ENCODE measurements at regions not wholly inside any gene's neighbourhood (a gene's known extent, or its start where the extent isn't known, plus 50 kb on each side); places are given as distances from the start of the nearest gene placed in this dataset.
A peak's percentile ranks its signal among the peaks of the same experiment; 100 is the strongest.
"Not testable (repeated sequence)": the region's sequence is repeated elsewhere in the genome, so short reads cannot be mapped to it uniquely, and the experiment has no call there.

DNA sequence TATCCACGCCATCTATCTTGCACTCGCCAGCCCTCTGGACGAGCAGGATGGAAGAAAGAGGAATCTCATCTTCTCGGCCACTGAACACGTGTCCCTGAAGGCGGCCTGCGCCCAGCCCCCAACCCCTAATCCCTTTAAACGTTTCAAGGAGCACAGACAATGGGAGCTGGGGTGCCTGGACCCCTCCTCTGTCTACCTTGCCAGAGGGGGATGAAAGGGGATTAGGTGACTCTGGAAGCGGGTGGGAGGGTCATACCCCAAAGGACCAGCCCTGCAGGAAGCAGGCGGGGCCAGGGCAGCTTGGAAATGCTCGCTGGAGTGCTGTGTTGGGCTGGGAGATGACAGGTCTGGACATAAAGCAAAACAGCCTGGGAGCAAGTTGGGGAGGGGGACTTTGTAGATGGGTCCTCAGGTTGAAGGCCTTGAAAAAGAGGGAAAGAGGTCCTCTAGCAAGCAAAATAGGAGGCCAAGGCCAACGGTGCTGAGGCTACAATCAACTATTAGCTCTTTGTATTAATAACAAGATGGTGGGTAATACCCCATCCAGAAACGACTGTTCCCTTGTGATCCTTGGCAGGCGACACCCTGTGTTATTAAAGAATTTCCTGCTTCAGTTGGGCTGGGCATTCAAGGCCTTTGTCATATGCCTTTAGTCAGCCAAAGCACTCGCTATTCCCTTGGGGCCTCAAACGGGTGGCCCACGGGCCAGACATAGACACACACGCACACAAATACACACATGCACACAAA lies 126.5 kb upstream of the UNC5B start:
- H3K4me3 ChIP-seq (ENCODE audit: low read length in 3 of 3): no peak overlapping the region
- H3K4me1 ChIP-seq (ENCODE audit: control insufficient read depth in 3 of 3, insufficient read depth in 3 of 3, low read length in 3 of 3): no peaks in the 10 kb centered on the region

DNA sequence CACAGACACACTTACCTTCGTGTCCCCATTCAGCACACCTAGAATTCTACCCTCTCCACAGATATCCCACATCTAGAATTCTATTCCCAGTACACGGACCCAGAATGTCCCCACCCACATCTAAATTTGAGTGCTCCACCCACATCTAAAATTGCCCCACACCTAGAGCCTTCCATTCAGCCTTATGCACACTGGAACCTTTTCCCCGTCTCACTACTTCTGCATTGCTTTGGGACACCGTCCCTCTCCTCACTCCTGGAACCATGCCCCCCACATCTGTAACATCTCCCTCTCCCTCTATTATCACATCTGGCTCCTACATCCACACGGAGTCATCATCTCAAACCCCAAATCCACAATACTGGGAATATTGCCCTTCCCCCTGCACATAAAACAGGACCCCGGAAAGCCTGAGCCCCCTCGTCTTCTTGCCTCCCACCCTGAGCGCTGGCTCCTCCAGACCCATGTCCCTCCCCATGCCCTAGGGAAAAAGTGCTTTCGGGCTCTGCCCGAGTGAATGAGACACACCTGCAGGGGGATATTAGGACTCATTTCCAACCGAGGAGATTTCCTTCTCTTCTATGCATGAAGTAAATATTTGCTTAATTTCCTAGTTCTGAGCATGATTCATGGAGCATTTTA lies 125.8 kb upstream of the UNC5B start:
- Histone ChIP-seq H3K4me1 (ENCODE audit: control insufficient read depth in 3 of 3, insufficient read depth in 3 of 3, low read length in 3 of 3) (no peaks in the 10 kb centered on the region), H3K9me3 (ENCODE audit: control insufficient read depth in 3 of 3, low read length in 3 of 3) (no peaks in the 10 kb centered on the region), H3K36me3 (ENCODE audit: control insufficient read depth in 3 of 3, insufficient read depth in 3 of 3, low read length in 3 of 3) (no peaks in the 10 kb centered on the region), H3K27me3 (ENCODE audit: control insufficient read depth in 3 of 3, insufficient read depth in 3 of 3, low read length in 3 of 3) (no peaks in the 10 kb centered on the region), H3K27ac (ENCODE audit: low read depth, low read length) (no peak overlapping the region), H3K4me3 (ENCODE audit: low read length in 3 of 3) (no peak overlapping the region), H3K9ac (ENCODE audit: low read depth in 1 of 3, low read length in 3 of 3) (no peak overlapping the region)

More for the DNA sequence above, 126.5 kb upstream of the UNC5B start:
- H3K27me3 ChIP-seq (ENCODE audit: control insufficient read depth in 3 of 3, insufficient read depth in 3 of 3, low read length in 3 of 3): no peaks in the 10 kb centered on the region
- no peak overlapping the region for H3K27ac ChIP-seq (ENCODE audit: low read depth, low read length)
- no peaks in the 10 kb centered on the region for H3K9me3 ChIP-seq (ENCODE audit: control insufficient read depth in 3 of 3, low read length in 3 of 3)
- no peak overlapping the region for H3K9ac ChIP-seq (ENCODE audit: low read depth in 1 of 3, low read length in 3 of 3)
- no peaks in the 10 kb centered on the region for H3K36me3 ChIP-seq (ENCODE audit: control insufficient read depth in 3 of 3, insufficient read depth in 3 of 3, low read length in 3 of 3)

- H3K4me1 ChIP-seq (ENCODE audit: control insufficient read depth in 3 of 3, insufficient read depth in 3 of 3, low read length in 3 of 3): peaks cover 1 to 8% (median 8%) of the 10 kb centered on the region in 3 donors
- H3K9ac ChIP-seq (ENCODE audit: low read depth in 1 of 3, low read length in 3 of 3): no peak overlapping the region
Observed at GRCh38 chr10:71087622-71088021, 124.7 kb upstream of the UNC5B start.

GRCh38 chr10:71088054-71088453 lies 124.3 kb upstream of the UNC5B start:
- Histone ChIP-seq H3K9me3 (ENCODE audit: control insufficient read depth in 3 of 3, low read length in 3 of 3) (no peaks in the 10 kb centered on the region), H3K36me3 (ENCODE audit: control insufficient read depth in 3 of 3, insufficient read depth in 3 of 3, low read length in 3 of 3) (no peaks in the 10 kb centered on the region), H3K27ac (ENCODE audit: low read depth, low read length) (no peak overlapping the region), H3K4me3 (ENCODE audit: low read length in 3 of 3) (no peak overlapping the region), H3K9ac (ENCODE audit: low read depth in 1 of 3, low read length in 3 of 3) (no peak overlapping the region), H3K27me3 (ENCODE audit: control insufficient read depth in 3 of 3, insufficient read depth in 3 of 3, low read length in 3 of 3) (no peaks in the 10 kb centered on the region), H3K4me1 (ENCODE audit: control insufficient read depth in 3 of 3, insufficient read depth in 3 of 3, low read length in 3 of 3) (peaks cover 5 to 12% (median 12%) of the 10 kb centered on the region in 3 donors)

More at GRCh38 chr10:71087622-71088021, 124.7 kb upstream of the UNC5B start:
- H3K9me3 ChIP-seq (ENCODE audit: control insufficient read depth in 3 of 3, low read length in 3 of 3): no peaks in the 10 kb centered on the region
- H3K27ac ChIP-seq (ENCODE audit: low read depth, low read length): no peak overlapping the region
- no peaks in the 10 kb centered on the region for H3K27me3 ChIP-seq (ENCODE audit: control insufficient read depth in 3 of 3, insufficient read depth in 3 of 3, low read length in 3 of 3)
- no peaks in the 10 kb centered on the region for H3K36me3 ChIP-seq (ENCODE audit: control insufficient read depth in 3 of 3, insufficient read depth in 3 of 3, low read length in 3 of 3)
- no peak overlapping the region for H3K4me3 ChIP-seq (ENCODE audit: low read length in 3 of 3)

DNA sequence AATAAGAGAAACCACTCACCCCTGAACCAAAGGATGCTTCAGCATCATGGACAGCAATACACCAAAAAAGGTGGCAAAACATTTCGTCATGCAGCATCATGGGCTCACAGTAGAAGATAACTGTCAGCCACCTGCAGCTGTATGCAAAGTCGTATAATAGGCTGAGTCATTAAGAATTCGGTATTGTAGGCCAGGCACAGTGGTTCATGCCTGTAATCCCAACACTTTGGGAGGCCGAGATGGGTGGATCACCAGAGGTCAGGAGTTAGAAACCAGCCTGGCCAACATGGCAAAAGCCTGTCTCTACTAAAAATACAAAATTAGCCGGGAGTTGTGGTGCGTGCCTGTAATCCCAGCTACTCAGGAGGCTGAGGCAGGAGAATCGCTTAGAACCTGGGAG lies 123.8 kb upstream of the UNC5B start:
- H3K4me3 ChIP-seq (ENCODE audit: low read length in 3 of 3); H3K9me3 ChIP-seq (ENCODE audit: control insufficient read depth in 3 of 3, low read length in 3 of 3); H3K9ac ChIP-seq (ENCODE audit: low read depth in 1 of 3, low read length in 3 of 3); H3K27me3 ChIP-seq (ENCODE audit: control insufficient read depth in 3 of 3, insufficient read depth in 3 of 3, low read length in 3 of 3); H3K36me3 ChIP-seq (ENCODE audit: control insufficient read depth in 3 of 3, insufficient read depth in 3 of 3, low read length in 3 of 3); H3K27ac ChIP-seq (ENCODE audit: low read depth, low read length): not testable (repeated sequence)
- H3K4me1 ChIP-seq (ENCODE audit: control insufficient read depth in 3 of 3, insufficient read depth in 3 of 3, low read length in 3 of 3): peaks cover 8 to 17% (median 17%) of the 10 kb centered on the region in 3 donors

DNA sequence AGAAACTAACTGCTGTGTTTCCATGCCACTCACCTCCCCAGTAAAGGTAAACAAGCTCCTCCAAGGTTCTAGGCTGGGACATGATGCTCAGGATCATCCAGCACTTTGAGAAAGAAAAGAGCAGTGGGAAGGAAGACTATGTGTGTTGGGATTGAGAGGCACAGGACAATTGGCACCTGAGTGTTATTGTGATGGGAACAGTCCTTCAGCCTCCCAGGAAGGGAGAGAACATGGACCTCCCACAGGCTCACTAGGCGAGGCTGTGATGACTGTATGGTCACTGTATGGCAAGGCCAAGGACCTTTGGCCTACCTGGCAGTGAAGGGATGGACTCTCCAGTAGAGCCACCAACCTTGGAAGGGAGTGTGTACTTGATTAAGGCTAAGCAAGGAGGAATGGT lies 123.2 kb upstream of the UNC5B start:
- H3K9ac ChIP-seq (ENCODE audit: low read depth in 1 of 3, low read length in 3 of 3): no peak overlapping the region

GRCh38 chr10:71090330-71090729 lies 122.0 kb upstream of the UNC5B start:
- peaks cover 8 to 21% (median 19%) of the 10 kb centered on the region in 3 donors for H3K4me1 ChIP-seq (ENCODE audit: control insufficient read depth in 3 of 3, insufficient read depth in 3 of 3, low read length in 3 of 3)
- H3K9me3 ChIP-seq (ENCODE audit: control insufficient read depth in 3 of 3, low read length in 3 of 3): no peaks in the 10 kb centered on the region
- H3K27me3 ChIP-seq (ENCODE audit: control insufficient read depth in 3 of 3, insufficient read depth in 3 of 3, low read length in 3 of 3): no peaks in the 10 kb centered on the region
- no peak overlapping the region for H3K4me3 ChIP-seq (ENCODE audit: low read length in 3 of 3)
- no peaks in the 10 kb centered on the region for H3K36me3 ChIP-seq (ENCODE audit: control insufficient read depth in 3 of 3, insufficient read depth in 3 of 3, low read length in 3 of 3)
- H3K27ac ChIP-seq (ENCODE audit: low read depth, low read length): no peak overlapping the region
- H3K9ac ChIP-seq (ENCODE audit: low read depth in 1 of 3, low read length in 3 of 3): no peak overlapping the region

More for the DNA sequence above, 123.2 kb upstream of the UNC5B start:
- Histone ChIP-seq H3K4me1 (ENCODE audit: control insufficient read depth in 3 of 3, insufficient read depth in 3 of 3, low read length in 3 of 3) (peaks cover 8 to 21% (median 19%) of the 10 kb centered on the region in 3 donors), H3K27ac (ENCODE audit: low read depth, low read length) (no peak overlapping the region), H3K27me3 (ENCODE audit: control insufficient read depth in 3 of 3, insufficient read depth in 3 of 3, low read length in 3 of 3) (no peaks in the 10 kb centered on the region), H3K4me3 (ENCODE audit: low read length in 3 of 3) (no peak overlapping the region), H3K36me3 (ENCODE audit: control insufficient read depth in 3 of 3, insufficient read depth in 3 of 3, low read length in 3 of 3) (no peaks in the 10 kb centered on the region), H3K9me3 (ENCODE audit: control insufficient read depth in 3 of 3, low read length in 3 of 3) (no peaks in the 10 kb centered on the region)

GRCh38 chr10:71090801-71091200 lies 121.6 kb upstream of the UNC5B start:
- peaks cover 8 to 21% (median 19%) of the 10 kb centered on the region in 3 donors for H3K4me1 ChIP-seq (ENCODE audit: control insufficient read depth in 3 of 3, insufficient read depth in 3 of 3, low read length in 3 of 3)
- no peak overlapping the region for H3K9ac ChIP-seq (ENCODE audit: low read depth in 1 of 3, low read length in 3 of 3)
- no peak overlapping the region for H3K27ac ChIP-seq (ENCODE audit: low read depth, low read length)
- no peaks in the 10 kb centered on the region for H3K36me3 ChIP-seq (ENCODE audit: control insufficient read depth in 3 of 3, insufficient read depth in 3 of 3, low read length in 3 of 3)
- H3K27me3 ChIP-seq (ENCODE audit: control insufficient read depth in 3 of 3, insufficient read depth in 3 of 3, low read length in 3 of 3): no peaks in the 10 kb centered on the region
- H3K4me3 ChIP-seq (ENCODE audit: low read length in 3 of 3): no peak overlapping the region
- no peaks in the 10 kb centered on the region for H3K9me3 ChIP-seq (ENCODE audit: control insufficient read depth in 3 of 3, low read length in 3 of 3)

DNA sequence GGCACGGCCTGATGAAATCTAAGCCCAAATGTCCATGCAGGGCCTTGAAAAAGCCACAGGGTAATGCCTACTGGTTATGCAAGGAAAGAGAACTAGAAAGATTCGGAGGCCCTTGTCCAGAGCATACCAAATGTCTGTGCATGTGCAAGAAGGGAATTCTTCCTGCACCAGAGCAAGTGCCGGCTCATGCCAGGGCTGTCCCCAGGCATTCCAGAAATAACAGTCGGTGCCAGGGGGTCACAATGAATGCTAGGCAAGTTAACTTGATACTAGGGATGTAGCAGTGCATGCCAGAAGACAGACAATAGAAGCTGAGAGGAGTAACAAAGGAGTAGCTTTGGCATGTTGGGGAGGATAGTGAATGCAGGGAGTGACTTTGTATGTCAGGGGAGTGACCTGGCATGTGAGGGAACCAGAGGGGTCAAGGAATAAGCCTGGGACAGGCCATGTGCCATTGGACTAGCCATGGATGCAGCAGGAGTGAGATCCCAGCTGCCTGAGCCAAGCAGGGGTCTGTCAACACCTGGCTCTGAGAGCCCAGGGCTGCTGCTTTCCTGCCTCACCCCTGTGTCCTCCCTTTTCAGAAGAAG lies 119.5 kb upstream of the UNC5B start:
- Histone ChIP-seq H3K9ac (ENCODE audit: low read depth in 1 of 3, low read length in 3 of 3) (peak overlapping the region in 2 of 3 donors; percentile 28 to 50), H3K36me3 (ENCODE audit: control insufficient read depth in 3 of 3, insufficient read depth in 3 of 3, low read length in 3 of 3) (no peaks in the 10 kb centered on the region), H3K27me3 (ENCODE audit: control insufficient read depth in 3 of 3, insufficient read depth in 3 of 3, low read length in 3 of 3) (no peaks in the 10 kb centered on the region), H3K9me3 (ENCODE audit: control insufficient read depth in 3 of 3, low read length in 3 of 3) (no peaks in the 10 kb centered on the region), H3K27ac (ENCODE audit: low read depth, low read length) (peak overlapping the region; percentile 20), H3K4me1 (ENCODE audit: control insufficient read depth in 3 of 3, insufficient read depth in 3 of 3, low read length in 3 of 3) (peaks cover 8 to 21% (median 19%) of the 10 kb centered on the region in 3 donors), H3K4me3 (ENCODE audit: low read length in 3 of 3) (peak overlapping the region in 1 of 3 donors; percentile 45)

DNA sequence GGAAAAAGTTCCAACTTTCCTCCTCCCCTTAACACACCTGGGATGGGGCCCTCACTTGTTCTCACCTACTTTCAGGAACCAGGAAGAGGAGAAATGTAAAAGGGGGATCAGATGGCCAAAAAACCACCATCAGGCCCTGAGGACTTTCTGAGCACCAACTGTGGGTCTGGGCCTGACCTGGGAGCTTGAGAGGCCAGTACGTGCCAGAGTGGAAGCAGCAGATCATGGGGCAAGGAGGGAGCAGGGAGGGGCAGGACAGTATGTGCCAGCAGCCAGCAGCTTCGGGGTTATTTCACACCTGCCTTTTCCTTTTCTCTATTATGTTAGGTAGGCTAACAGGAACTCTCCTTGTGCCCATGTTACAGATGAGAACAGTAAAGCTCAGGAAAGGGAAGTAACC lies 118.8 kb upstream of the UNC5B start:
- Histone ChIP-seq H3K9ac (ENCODE audit: low read depth in 1 of 3, low read length in 3 of 3) (peak overlapping the region in 1 of 3 donors; percentile 50), H3K36me3 (ENCODE audit: control insufficient read depth in 3 of 3, insufficient read depth in 3 of 3, low read length in 3 of 3) (no peaks in the 10 kb centered on the region), H3K4me1 (ENCODE audit: control insufficient read depth in 3 of 3, insufficient read depth in 3 of 3, low read length in 3 of 3) (peaks cover 8 to 21% (median 19%) of the 10 kb centered on the region in 3 donors), H3K4me3 (ENCODE audit: low read length in 3 of 3) (no peak overlapping the region), H3K9me3 (ENCODE audit: control insufficient read depth in 3 of 3, low read length in 3 of 3) (no peaks in the 10 kb centered on the region), H3K27ac (ENCODE audit: low read depth, low read length) (no peak overlapping the region), H3K27me3 (ENCODE audit: control insufficient read depth in 3 of 3, insufficient read depth in 3 of 3, low read length in 3 of 3) (no peaks in the 10 kb centered on the region)
